ENCODE measurements at regions not wholly inside any gene's neighbourhood (a gene's known extent, or its start where the extent isn't known, plus 50 kb on each side); places are given as distances from the start of the nearest gene placed in this dataset.

DNA sequence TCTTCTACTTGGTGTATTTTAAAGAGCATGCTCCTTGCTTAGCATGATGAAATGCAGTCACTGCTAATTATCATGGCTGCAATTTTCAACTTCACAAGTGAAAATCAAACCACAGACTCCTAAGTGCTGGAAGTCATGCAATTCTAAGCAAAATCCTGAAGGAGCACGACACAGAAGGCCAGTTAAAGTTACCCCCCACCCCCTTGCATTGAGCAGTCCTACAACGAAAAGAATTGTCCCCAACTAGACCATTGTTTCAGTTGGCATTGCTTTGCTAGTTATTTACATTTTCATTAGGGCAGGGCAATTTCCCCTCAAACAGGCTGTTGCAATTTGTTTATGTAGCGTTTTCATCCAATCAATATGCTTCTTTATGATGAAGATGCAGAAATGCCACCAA lies 321.2 kb downstream of the PCDH7 start:
- Histone ChIP-seq H3K4me3 (no peak overlapping the region), H3K9me3 (no peaks in the 10 kb centered on the region), H3K27ac (no peak overlapping the region), H3K4me2 (no peak overlapping the region), H3K4me1 (no peaks in the 10 kb centered on the region)
- FAIRE-seq (no peak), ATAC-seq (no peak), DNase-seq (ENCODE audit: low read depth in 1 of 2, low spot score in 1 of 2) (no peak)
- ChIA-PET POLR2A (no interaction called here), CTCF (no interaction called here)
- 9% methylated on average over 3 of the region's 3 CpGs for WGBS (ENCODE audit: missing lambda C conversion rate)
- TF ChIP-seq KDM5A (IDR thresholded peaks at IDR 0.05) = no peak
- no peak for TF ChIP-seq BHLHE40 (IDR thresholded peaks at IDR 0.05; ENCODE audit: low read depth, low read length)
- no peak for TF ChIP-seq CBX2 (IDR thresholded peaks at IDR 0.05; ENCODE audit: borderline replicate concordance, low read depth)
- no peak for TF ChIP-seq ZFP36 (IDR thresholded peaks at IDR 0.05; ENCODE audit: borderline replicate concordance, partially characterized antibody)
- TF ChIP-seq RNF2 (IDR thresholded peaks at IDR 0.05; ENCODE audit: borderline replicate concordance, low read depth) = no peak
- no peak for TF ChIP-seq EHF (CRISPR knock-in tag; IDR thresholded peaks at IDR 0.05)
- TF ChIP-seq, protein P1, sequence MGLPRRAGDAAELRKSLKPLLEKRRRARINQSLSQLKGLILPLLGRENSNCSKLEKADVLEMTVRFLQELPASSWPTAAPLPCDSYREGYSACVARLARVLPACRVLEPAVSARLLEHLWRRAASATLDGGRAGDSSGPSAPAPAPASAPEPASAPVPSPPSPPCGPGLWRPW (IDR thresholded peaks at IDR 0.05) = no peak
- no peak for TF ChIP-seq EHMT2 (IDR thresholded peaks at IDR 0.05; ENCODE audit: low read depth)
- TF ChIP-seq, protein P2, sequence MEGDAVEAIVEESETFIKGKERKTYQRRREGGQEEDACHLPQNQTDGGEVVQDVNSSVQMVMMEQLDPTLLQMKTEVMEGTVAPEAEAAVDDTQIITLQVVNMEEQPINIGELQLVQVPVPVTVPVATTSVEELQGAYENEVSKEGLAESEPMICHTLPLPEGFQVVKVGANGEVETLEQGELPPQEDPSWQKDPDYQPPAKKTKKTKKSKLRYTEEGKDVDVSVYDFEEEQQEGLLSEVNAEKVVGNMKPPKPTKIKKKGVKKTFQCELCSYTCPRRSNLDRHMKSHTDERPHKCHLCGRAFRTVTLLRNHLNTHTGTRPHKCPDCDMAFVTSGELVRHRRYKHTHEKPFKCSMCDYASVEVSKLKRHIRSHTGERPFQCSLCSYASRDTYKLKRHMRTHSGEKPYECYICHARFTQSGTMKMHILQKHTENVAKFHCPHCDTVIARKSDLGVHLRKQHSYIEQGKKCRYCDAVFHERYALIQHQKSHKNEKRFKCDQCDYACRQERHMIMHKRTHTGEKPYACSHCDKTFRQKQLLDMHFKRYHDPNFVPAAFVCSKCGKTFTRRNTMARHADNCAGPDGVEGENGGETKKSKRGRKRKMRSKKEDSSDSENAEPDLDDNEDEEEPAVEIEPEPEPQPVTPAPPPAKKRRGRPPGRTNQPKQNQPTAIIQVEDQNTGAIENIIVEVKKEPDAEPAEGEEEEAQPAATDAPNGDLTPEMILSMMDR (IDR thresholded peaks at IDR 0.05) = no peak
- TF ChIP-seq, protein P3, sequence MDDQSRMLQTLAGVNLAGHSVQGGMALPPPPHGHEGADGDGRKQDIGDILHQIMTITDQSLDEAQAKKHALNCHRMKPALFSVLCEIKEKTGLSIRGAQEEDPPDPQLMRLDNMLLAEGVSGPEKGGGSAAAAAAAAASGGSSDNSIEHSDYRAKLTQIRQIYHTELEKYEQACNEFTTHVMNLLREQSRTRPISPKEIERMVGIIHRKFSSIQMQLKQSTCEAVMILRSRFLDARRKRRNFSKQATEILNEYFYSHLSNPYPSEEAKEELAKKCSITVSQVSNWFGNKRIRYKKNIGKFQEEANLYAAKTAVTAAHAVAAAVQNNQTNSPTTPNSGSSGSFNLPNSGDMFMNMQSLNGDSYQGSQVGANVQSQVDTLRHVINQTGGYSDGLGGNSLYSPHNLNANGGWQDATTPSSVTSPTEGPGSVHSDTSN (IDR thresholded peaks at IDR 0.05) = no peak
- TF ChIP-seq HEYL (CRISPR knock-in tag; IDR thresholded peaks at IDR 0.05) = no peak
- TF ChIP-seq NPAS2 (CRISPR knock-in tag; IDR thresholded peaks at IDR 0.05; ENCODE audit: borderline replicate concordance) = no peak
- no peak for TF ChIP-seq JUN (IDR thresholded peaks at IDR 0.05)
- TF ChIP-seq ZC3H11A (IDR thresholded peaks at IDR 0.05) = no peak
- no peak for TF ChIP-seq CBX8 (IDR thresholded peaks at IDR 0.05)

DNA sequence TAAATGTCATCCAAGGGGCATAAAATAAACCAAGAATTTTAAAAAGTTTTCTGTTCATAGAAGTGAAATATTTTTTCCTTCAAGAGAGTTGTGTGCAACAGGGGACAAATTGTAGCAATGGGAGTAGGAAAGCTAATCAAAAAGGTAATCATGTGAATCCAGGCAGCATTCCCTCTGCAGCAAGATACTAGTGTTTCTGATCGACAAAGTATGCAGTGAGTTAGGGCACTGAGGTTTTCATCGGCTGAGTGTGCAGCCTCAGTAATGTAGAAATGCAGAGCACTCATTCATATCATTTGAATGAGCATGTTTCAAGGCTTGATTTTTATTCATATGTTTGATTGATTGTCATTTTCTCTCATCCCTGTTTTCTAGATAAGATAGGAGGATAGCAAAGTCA lies 321.7 kb downstream of the PCDH7 start:
- TF ChIP-seq POLR2A (IDR thresholded peaks at IDR 0.05; ENCODE audit: low read length) (no peak), SREBF2 (IDR thresholded peaks at IDR 0.05) (no peak), RNF2 (IDR thresholded peaks at IDR 0.05; ENCODE audit: borderline replicate concordance, low read depth) (no peak), ZFP36 (IDR thresholded peaks at IDR 0.05; ENCODE audit: borderline replicate concordance, partially characterized antibody) (no peak), SMC3 (IDR thresholded peaks at IDR 0.05) (no peak), EP300 (IDR thresholded peaks at IDR 0.05) (no peak), NR3C1 (IDR thresholded peaks at IDR 0.05) (no peak)
- TF ChIP-seq, protein P4, sequence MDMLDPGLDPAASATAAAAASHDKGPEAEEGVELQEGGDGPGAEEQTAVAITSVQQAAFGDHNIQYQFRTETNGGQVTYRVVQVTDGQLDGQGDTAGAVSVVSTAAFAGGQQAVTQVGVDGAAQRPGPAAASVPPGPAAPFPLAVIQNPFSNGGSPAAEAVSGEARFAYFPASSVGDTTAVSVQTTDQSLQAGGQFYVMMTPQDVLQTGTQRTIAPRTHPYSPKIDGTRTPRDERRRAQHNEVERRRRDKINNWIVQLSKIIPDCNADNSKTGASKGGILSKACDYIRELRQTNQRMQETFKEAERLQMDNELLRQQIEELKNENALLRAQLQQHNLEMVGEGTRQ (IDR thresholded peaks at IDR 0.05) = no peak
- TF ChIP-seq, protein P5, sequence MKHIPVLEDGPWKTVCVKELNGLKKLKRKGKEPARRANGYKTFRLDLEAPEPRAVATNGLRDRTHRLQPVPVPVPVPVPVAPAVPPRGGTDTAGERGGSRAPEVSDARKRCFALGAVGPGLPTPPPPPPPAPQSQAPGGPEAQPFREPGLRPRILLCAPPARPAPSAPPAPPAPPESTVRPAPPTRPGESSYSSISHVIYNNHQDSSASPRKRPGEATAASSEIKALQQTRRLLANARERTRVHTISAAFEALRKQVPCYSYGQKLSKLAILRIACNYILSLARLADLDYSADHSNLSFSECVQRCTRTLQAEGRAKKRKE (CRISPR knock-in tag; IDR thresholded peaks at IDR 0.05; ENCODE audit: low read depth) = no peak
- TF ChIP-seq, protein P2 (IDR thresholded peaks at IDR 0.05) = no peak
- TF ChIP-seq, protein P6, sequence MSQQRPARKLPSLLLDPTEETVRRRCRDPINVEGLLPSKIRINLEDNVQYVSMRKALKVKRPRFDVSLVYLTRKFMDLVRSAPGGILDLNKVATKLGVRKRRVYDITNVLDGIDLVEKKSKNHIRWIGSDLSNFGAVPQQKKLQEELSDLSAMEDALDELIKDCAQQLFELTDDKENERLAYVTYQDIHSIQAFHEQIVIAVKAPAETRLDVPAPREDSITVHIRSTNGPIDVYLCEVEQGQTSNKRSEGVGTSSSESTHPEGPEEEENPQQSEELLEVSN (IDR thresholded peaks at IDR 0.05; ENCODE audit: borderline replicate concordance, low read depth) = no peak
- ChIA-PET CTCF (no interaction called here), POLR2A (no interaction called here)
- Histone ChIP-seq H3K9me3 (no peaks in the 10 kb centered on the region), H3K4me2 (no peak overlapping the region), H3K4me3 (no peak overlapping the region), H3K27ac (no peak overlapping the region), H3K4me1 (no peaks in the 10 kb centered on the region)
- ATAC-seq (no peak), DNase-seq (ENCODE audit: low read depth in 1 of 2, low spot score in 1 of 2) (no peak), FAIRE-seq (no peak)
- 8% methylated on average over 2 of the region's 2 CpGs for WGBS (ENCODE audit: missing lambda C conversion rate)
